Keratinocyte (primary cell): ENCODE measurements at regions not wholly inside any gene's neighbourhood (a gene's known extent, or its start where the extent isn't known, plus 50 kb on each side); places are given as distances from the start of the nearest gene placed in this dataset.

Experiments used
- DNase-seq: peaks from one replicate; pipeline ENCODE4 v3.0.0-alpha.2; 2011; ENCODE audit warnings: low read depth, missing footprints, low spot score
- FAIRE-seq: peaks from 2 replicates; lab custom pipeline; 2011; peaks lifted over from hg19 to GRCh38; lab: Jason Lieb, UNC
- H2AFZ ChIP-seq: 2 replicates; pipeline ENCODE4 v1.6.0; 2012; ENCODE audit warnings: low read length, control low read depth, inconsistent platforms; ENCODE audit not compliant: control insufficient read depth
- H3K27ac ChIP-seq: 2 replicates; pipeline ENCODE4 v1.5.1; 2011; ENCODE audit warnings: low read length; ENCODE audit not compliant: control insufficient read depth, insufficient read depth
- H3K27me3 ChIP-seq: 3 replicates; pipeline ENCODE4 v1.6.0; 2011; ENCODE audit warnings: low read length; ENCODE audit not compliant: control insufficient read depth, insufficient read depth; ENCODE audit errors: extremely low read depth
- H3K36me3 ChIP-seq, 2 experiments: 2 replicates in 1 of 2; 3 replicates in 1 of 2; pipeline ENCODE4 v1.5.1; 2011; ENCODE audit warnings: low read length in 2 of 2, mild to moderate bottlenecking in 1 of 2; ENCODE audit not compliant: control insufficient read depth in 2 of 2, insufficient read depth in 2 of 2; ENCODE audit errors: extremely low read depth in 1 of 2
- H3K4me1 ChIP-seq: 3 replicates; pipeline ENCODE4 v1.5.1; 2011; ENCODE audit warnings: low read length; ENCODE audit not compliant: control insufficient read depth, insufficient read depth; ENCODE audit errors: extremely low read depth
- H3K4me2 ChIP-seq: 3 replicates; pipeline ENCODE4 v1.6.0; 2011; ENCODE audit warnings: low read depth, low read length; ENCODE audit not compliant: control insufficient read depth, insufficient read depth; ENCODE audit errors: extremely low read depth
- H3K4me3 ChIP-seq, 3 experiments: fragments of 200-600 bp in 1 of 3; sonication (generic) in 1 of 3; 2 replicates in 2 of 3; 3 replicates in 1 of 3; pipeline ENCODE4 v1.5.1; 2011 to 2016; ENCODE audit warnings: low read length in 3 of 3, mild to moderate bottlenecking in 3 of 3, control low read depth in 2 of 3, inconsistent platforms in 1 of 3, low read depth in 1 of 3, mixed read lengths in 1 of 3, mixed run types in 1 of 3, moderate library complexity in 1 of 3; ENCODE audit not compliant: control insufficient read depth in 2 of 3, insufficient read depth in 2 of 3; ENCODE audit errors: extremely low read depth in 1 of 3
- H3K79me2 ChIP-seq: 2 replicates; pipeline ENCODE4 v1.6.0; 2012; ENCODE audit warnings: low read length; ENCODE audit not compliant: control insufficient read depth, insufficient read depth
- H3K9ac ChIP-seq: 3 replicates; pipeline ENCODE4 v1.6.0; 2011; ENCODE audit warnings: low read length; ENCODE audit not compliant: control insufficient read depth, insufficient read depth; ENCODE audit errors: extremely low read depth
- H3K9me1 ChIP-seq: 3 replicates; pipeline ENCODE4 v1.6.0; 2011; ENCODE audit warnings: low read length; ENCODE audit not compliant: control insufficient read depth, insufficient read depth; ENCODE audit errors: extremely low read depth
- H3K9me3 ChIP-seq: 2 replicates; pipeline ENCODE4 v1.5.1; 2012; ENCODE audit warnings: low read depth, low read length; ENCODE audit not compliant: control insufficient read depth
- H4K20me1 ChIP-seq: 3 replicates; pipeline ENCODE4 v1.6.0; 2011; ENCODE audit warnings: low read length; ENCODE audit not compliant: control insufficient read depth, insufficient read depth; ENCODE audit errors: extremely low read depth
- CTCF ChIP-seq, 3 experiments: IDR thresholded peaks in 1 of 3; conservative IDR thresholded peaks in 1 of 3; optimal IDR thresholded peaks in 1 of 3; 2 replicates in 2 of 3; 3 replicates in 1 of 3; pipeline versions ENCODE3 to v1.5.1; 2011; ENCODE audit warnings: low read length in 3 of 3, mild to moderate bottlenecking in 3 of 3, moderate library complexity in 2 of 3, control low read depth in 1 of 3, inconsistent platforms in 1 of 3; ENCODE audit not compliant: insufficient read depth in 2 of 3; ENCODE audit errors: extremely low read depth in 1 of 3
- EZH2 ChIP-seq: IDR thresholded peaks from one replicate; pipeline ENCODE4 v1.6.1; 2012; ENCODE audit warnings: inconsistent platforms, mild to moderate bottlenecking, low read length, moderate library complexity
- dilution Hi-C: fragments of 300-500 bp; cut with MboI; formaldehyde crosslinking; loops from one replicate; pipeline ENCODE4 v1.7.0; 2020; ENCODE audit warnings: low sequenced_read_pairs; ENCODE audit not compliant: extremely low pct_ligation_motif_present

GRCh38 chr16:75922250-75922649 lies 196.0 kb upstream of the CPHXL start:
- no peak overlapping the region for H3K4me3 ChIP-seq
- H3K36me3 ChIP-seq = no peaks in the 10 kb centered on the region
- H3K27me3 ChIP-seq = no peaks in the 10 kb centered on the region
- dilution Hi-C loops = no loop called here
- H3K79me2 ChIP-seq = no peaks in the 10 kb centered on the region
- H3K9me3 ChIP-seq = no peaks in the 10 kb centered on the region
- DNase-seq (no peak), FAIRE-seq (no peak)
- no peaks in the 10 kb centered on the region for H3K9me1 ChIP-seq
- no peak overlapping the region for H3K27ac ChIP-seq
- H3K4me1 ChIP-seq = no peaks in the 10 kb centered on the region
- no peak overlapping the region for H2AFZ ChIP-seq
- TF ChIP-seq CTCF (optimal IDR thresholded peaks at IDR 0.05 in 1 of 3, IDR thresholded peaks at IDR 0.05 in 1 of 3, conservative IDR thresholded peaks at IDR 0.05 in 1 of 3; ENCODE audit: extremely low read depth in 1 of 3, insufficient read depth in 2 of 3, low read length in 3 of 3) (no peak), EZH2 (no peak)
- H3K9ac ChIP-seq = no peak overlapping the region
- H4K20me1 ChIP-seq = no peaks in the 10 kb centered on the region
- no peak overlapping the region for H3K4me2 ChIP-seq

- Histone ChIP-seq H3K4me3 (no peak overlapping the region), H2AFZ (no peak overlapping the region), H3K9ac (no peak overlapping the region), H3K27me3 (no peaks in the 10 kb centered on the region), H3K4me1 (no peaks in the 10 kb centered on the region), H3K27ac (no peak overlapping the region), H4K20me1 (no peaks in the 10 kb centered on the region), H3K79me2 (no peaks in the 10 kb centered on the region), H3K4me2 (no peak overlapping the region), H3K9me3 (no peaks in the 10 kb centered on the region), H3K9me1 (no peaks in the 10 kb centered on the region), H3K36me3 (no peaks in the 10 kb centered on the region)
- FAIRE-seq (no peak), DNase-seq (no peak)
- dilution Hi-C loops = no loop called here
- TF ChIP-seq EZH2 (no peak), CTCF (optimal IDR thresholded peaks at IDR 0.05 in 1 of 3, IDR thresholded peaks at IDR 0.05 in 1 of 3, conservative IDR thresholded peaks at IDR 0.05 in 1 of 3; ENCODE audit: extremely low read depth in 1 of 3, insufficient read depth in 2 of 3, low read length in 3 of 3) (no peak)
These were observed 198.1 kb upstream of the CPHXL start for GRCh38 chr16:75924397-75924796.
